H7 (cell line): ENCODE measurements at regions not wholly inside any gene's neighbourhood (a gene's known extent, or its start where the extent isn't known, plus 50 kb on each side); places are given as distances from the start of the nearest gene placed in this dataset.

Experiments
- DNase-seq: peaks from one replicate; pipeline ENCODE4 v3.0.0; 2012
- H3K27me3 ChIP-seq: 2 replicates; pipeline ENCODE4 v1.6.0; 2011; ENCODE audit warnings: mild to moderate bottlenecking, low read length; ENCODE audit not compliant: control insufficient read depth, insufficient read depth
- H3K36me3 ChIP-seq: replicated peaks from 2 replicates; pipeline ENCODE4 v1.5.1; 2011; ENCODE audit warnings: low read length; ENCODE audit not compliant: control insufficient read depth, insufficient read depth
- H3K4me3 ChIP-seq: 2 replicates; pipeline ENCODE4 v1.5.1; 2011; ENCODE audit warnings: low read depth, mild to moderate bottlenecking, control low read depth, low read length, moderate library complexity; ENCODE audit not compliant: insufficient read depth

GRCh38 chr1:199784138-199784895 lies 243.2 kb upstream of the NR5A2 start:
- DNase-seq: no peak
- no peaks in the 10 kb centered on the region for H3K36me3 ChIP-seq
- no peaks in the 10 kb centered on the region for H3K27me3 ChIP-seq
- no peak overlapping the region for H3K4me3 ChIP-seq

GRCh38 chr1:199786695-199787094 lies 240.8 kb upstream of the NR5A2 start:
- Histone ChIP-seq H3K36me3 (no peaks in the 10 kb centered on the region), H3K4me3 (no peak overlapping the region), H3K27me3 (no peaks in the 10 kb centered on the region; the same call in 1 of the 2 replicates)
- DNase-seq: no peak

GRCh38 chr1:199789141-199789540 lies 238.4 kb upstream of the NR5A2 start:
- no peak for DNase-seq
- H3K27me3 ChIP-seq: no peaks in the 10 kb centered on the region; the same call in 1 of the 2 replicates
- no peaks in the 10 kb centered on the region for H3K36me3 ChIP-seq
- H3K4me3 ChIP-seq: no peak overlapping the region

GRCh38 chr1:199791495-199791894 lies 236.0 kb upstream of the NR5A2 start:
- DNase-seq: no peak
- Histone ChIP-seq H3K36me3 (no peaks in the 10 kb centered on the region), H3K4me3 (no peak overlapping the region), H3K27me3 (no peaks in the 10 kb centered on the region; the same call in 1 of the 2 replicates)

- no peaks in the 10 kb centered on the region; the same call in 1 of the 2 replicates for H3K27me3 ChIP-seq
- no peaks in the 10 kb centered on the region for H3K36me3 ChIP-seq
- no peak overlapping the region for H3K4me3 ChIP-seq
- DNase-seq: no peak
Observed at GRCh38 chr1:199792874-199793273, 234.6 kb upstream of the NR5A2 start.

GRCh38 chr1:199794105-199794863 lies 233.2 kb upstream of the NR5A2 start:
- Histone ChIP-seq H3K36me3 (no peaks in the 10 kb centered on the region), H3K27me3 (no peaks in the 10 kb centered on the region; the same call in 1 of the 2 replicates), H3K4me3 (no peak overlapping the region)
- no peak for DNase-seq

- no peaks in the 10 kb centered on the region for H3K36me3 ChIP-seq
- no peak overlapping the region for H3K4me3 ChIP-seq
- H3K27me3 ChIP-seq: no peaks in the 10 kb centered on the region
- no peak for DNase-seq
Observed at GRCh38 chr1:199799116-199799515, 228.4 kb upstream of the NR5A2 start.

- DNase-seq: no peak
- no peaks in the 10 kb centered on the region for H3K27me3 ChIP-seq
- H3K36me3 ChIP-seq: no peaks in the 10 kb centered on the region
Observed at GRCh38 chr1:199804526-199804925, 223.0 kb upstream of the NR5A2 start.

GRCh38 chr1:199808110-199808870 lies 219.2 kb upstream of the NR5A2 start:
- no peak overlapping the region for H3K4me3 ChIP-seq
- no peak for DNase-seq
- no peaks in the 10 kb centered on the region for H3K36me3 ChIP-seq
- no peaks in the 10 kb centered on the region for H3K27me3 ChIP-seq

More at GRCh38 chr1:199804526-199804925, 223.0 kb upstream of the NR5A2 start:
- H3K4me3 ChIP-seq: no peak overlapping the region

GRCh38 chr1:199809311-199809710 lies 218.2 kb upstream of the NR5A2 start:
- no peaks in the 10 kb centered on the region for H3K36me3 ChIP-seq
- H3K27me3 ChIP-seq: no peaks in the 10 kb centered on the region
- no peak overlapping the region for H3K4me3 ChIP-seq
- no peak for DNase-seq

- H3K36me3 ChIP-seq: no peaks in the 10 kb centered on the region
- H3K27me3 ChIP-seq: no peaks in the 10 kb centered on the region
- no peak overlapping the region for H3K4me3 ChIP-seq
- no peak for DNase-seq
Observed at GRCh38 chr1:199811163-199811562, 216.3 kb upstream of the NR5A2 start.

- Histone ChIP-seq H3K36me3 (no peaks in the 10 kb centered on the region), H3K27me3 (no peaks in the 10 kb centered on the region), H3K4me3 (no peak overlapping the region)
- DNase-seq: no peak
Observed at GRCh38 chr1:199813198-199813597, 214.3 kb upstream of the NR5A2 start.

- DNase-seq: no peak
- Histone ChIP-seq H3K4me3 (no peak overlapping the region), H3K27me3 (no peaks in the 10 kb centered on the region), H3K36me3 (no peaks in the 10 kb centered on the region)
Observed at GRCh38 chr1:199815947-199816346, 211.6 kb upstream of the NR5A2 start.

GRCh38 chr1:199817266-199817665 lies 210.2 kb upstream of the NR5A2 start:
- no peak for DNase-seq
- H3K4me3 ChIP-seq: no peak overlapping the region
- no peaks in the 10 kb centered on the region for H3K27me3 ChIP-seq
- no peaks in the 10 kb centered on the region for H3K36me3 ChIP-seq
